ENCODE measurements at regions not wholly inside any gene's neighbourhood (a gene's known extent, or its start where the extent isn't known, plus 50 kb on each side); places are given as distances from the start of the nearest gene placed in this dataset.

DNA sequence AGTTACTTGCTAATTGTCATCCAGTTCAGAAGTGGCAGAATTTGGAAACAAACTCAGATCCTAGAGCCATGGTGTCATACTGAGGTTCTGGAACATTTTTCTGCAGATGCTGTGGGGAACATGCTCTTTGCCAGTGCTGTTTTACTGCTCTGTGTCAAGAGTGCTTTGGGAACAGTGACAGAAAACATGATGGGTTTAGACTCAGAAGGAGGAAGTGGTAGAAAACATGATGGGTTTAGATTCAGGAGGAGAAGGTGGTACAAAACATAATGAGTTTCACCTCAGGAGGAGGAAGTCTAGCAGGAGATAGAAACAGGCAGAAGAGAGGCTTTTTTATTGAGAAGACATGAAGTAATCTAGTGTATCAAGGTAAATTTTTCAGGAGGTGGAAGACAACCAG, 815.5 kb downstream of the DHX35 start:
- DNase-seq (ENCODE audit: low read depth) = no peak
- TF ChIP-seq, protein P1, sequence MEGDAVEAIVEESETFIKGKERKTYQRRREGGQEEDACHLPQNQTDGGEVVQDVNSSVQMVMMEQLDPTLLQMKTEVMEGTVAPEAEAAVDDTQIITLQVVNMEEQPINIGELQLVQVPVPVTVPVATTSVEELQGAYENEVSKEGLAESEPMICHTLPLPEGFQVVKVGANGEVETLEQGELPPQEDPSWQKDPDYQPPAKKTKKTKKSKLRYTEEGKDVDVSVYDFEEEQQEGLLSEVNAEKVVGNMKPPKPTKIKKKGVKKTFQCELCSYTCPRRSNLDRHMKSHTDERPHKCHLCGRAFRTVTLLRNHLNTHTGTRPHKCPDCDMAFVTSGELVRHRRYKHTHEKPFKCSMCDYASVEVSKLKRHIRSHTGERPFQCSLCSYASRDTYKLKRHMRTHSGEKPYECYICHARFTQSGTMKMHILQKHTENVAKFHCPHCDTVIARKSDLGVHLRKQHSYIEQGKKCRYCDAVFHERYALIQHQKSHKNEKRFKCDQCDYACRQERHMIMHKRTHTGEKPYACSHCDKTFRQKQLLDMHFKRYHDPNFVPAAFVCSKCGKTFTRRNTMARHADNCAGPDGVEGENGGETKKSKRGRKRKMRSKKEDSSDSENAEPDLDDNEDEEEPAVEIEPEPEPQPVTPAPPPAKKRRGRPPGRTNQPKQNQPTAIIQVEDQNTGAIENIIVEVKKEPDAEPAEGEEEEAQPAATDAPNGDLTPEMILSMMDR (IDR thresholded peaks at IDR 0.05; ENCODE audit: control insufficient read depth, extremely low read depth, insufficient read depth) = no peak

DNA sequence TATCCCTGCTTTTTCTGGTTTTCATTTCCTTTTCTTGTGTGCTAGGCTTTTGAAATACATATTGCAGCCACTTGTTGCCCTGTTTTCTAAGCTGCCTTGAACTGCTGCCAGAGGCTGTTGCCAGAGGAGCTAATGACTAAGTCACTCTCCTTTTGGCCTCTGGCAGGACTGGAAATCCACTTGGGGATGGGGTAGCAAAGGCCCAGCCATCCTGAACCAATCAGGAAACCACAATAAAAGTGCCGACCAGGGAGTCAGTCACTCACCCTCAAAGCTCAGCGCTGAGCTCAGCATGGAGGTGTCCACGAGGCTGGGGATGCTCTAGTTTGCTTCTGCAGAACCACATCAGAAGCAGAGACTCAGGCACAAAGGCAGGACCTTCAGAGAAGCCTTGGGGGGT, 813.0 kb downstream of the DHX35 start:
- TF ChIP-seq, protein P1 (IDR thresholded peaks at IDR 0.05; ENCODE audit: control insufficient read depth, extremely low read depth, insufficient read depth) = no peak
- no peak overlapping the region for H3K4me3 ChIP-seq (ENCODE audit: low read depth, low read length)
- no peak for DNase-seq (ENCODE audit: low read depth)

More for the DNA sequence above, 815.5 kb downstream of the DHX35 start:
- H3K4me3 ChIP-seq (ENCODE audit: low read depth, low read length) = no peak overlapping the region

DNA sequence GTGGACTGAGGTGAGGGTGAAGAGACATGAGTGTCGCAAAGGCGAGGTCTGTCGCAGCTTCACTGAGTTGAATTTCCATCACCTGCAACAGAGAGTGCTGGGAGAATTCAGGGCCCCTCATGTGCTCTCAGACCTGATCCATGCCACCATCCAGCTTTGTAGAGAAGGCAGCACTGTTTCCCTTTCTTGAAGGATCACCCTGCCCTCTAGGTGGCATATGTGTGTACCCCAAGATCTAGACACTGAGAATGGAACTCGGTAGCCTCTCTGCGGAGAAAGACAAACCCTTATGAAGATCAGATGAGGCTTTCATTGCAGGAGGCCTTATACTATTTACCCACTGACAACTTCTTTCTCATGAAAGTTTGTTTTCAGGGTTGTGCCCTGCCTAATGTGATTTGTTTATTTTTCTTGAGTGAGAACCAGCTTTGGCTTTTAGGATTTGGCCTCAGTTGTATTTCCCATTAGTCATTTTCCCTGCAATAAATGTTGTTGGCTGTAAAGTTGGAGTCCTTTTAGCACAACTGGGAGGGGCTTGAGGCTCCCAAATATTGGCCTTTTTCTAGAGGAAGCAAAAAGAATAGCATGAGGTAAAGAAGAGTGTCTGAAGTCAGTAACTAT, 811.3 kb downstream of the DHX35 start:
- TF ChIP-seq, protein P1 (IDR thresholded peaks at IDR 0.05; ENCODE audit: control insufficient read depth, extremely low read depth, insufficient read depth) = peak; percentile 30
- no peak for DNase-seq (ENCODE audit: low read depth)
- no peak overlapping the region for H3K4me3 ChIP-seq (ENCODE audit: low read depth, low read length)

DNA sequence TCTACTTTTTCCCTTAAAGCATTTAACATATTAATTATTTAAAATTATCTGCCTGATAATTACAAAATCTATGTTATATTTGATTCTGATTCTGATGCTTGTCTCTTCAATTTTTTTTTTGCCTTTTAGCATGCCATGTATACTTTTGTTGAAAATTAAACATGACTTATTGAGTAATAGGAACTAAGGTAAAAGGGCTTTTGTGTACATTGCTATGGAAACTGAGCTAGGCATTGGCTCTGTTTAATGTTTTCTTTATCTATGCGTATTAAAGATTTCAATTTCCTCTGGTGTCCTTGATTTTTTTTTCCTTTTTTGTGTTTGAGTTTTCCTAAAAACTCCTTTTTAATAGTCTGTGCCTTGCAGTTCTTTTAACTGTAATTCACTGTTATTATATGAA, 805.2 kb downstream of the DHX35 start:
- TF ChIP-seq, protein P1 (IDR thresholded peaks at IDR 0.05; ENCODE audit: control insufficient read depth, extremely low read depth, insufficient read depth) = no peak
- DNase-seq (ENCODE audit: low read depth) = no peak
- no peak overlapping the region for H3K4me3 ChIP-seq (ENCODE audit: low read depth, low read length)

DNA sequence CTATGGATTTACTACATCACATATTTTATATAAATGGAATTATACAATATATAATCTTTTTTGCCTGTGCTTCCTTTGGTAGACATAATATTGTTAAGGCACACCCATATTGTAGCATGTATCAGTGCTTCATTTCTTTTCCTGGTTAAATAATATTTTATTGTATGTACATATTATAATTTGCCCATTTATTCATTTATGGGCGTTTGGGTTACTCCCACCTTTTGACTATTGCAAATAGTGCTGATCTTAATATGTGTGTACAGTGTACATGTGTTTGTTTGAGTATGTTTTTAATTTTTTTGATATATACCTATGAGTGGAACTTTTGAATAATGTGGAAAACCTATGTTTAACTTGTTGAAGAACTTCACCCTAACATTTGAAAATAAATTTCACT, 804.2 kb downstream of the DHX35 start:
- TF ChIP-seq, protein P1 (IDR thresholded peaks at IDR 0.05; ENCODE audit: control insufficient read depth, extremely low read depth, insufficient read depth) = no peak
- no peak overlapping the region for H3K4me3 ChIP-seq (ENCODE audit: low read depth, low read length)
- DNase-seq (ENCODE audit: low read depth) = no peak

DNA sequence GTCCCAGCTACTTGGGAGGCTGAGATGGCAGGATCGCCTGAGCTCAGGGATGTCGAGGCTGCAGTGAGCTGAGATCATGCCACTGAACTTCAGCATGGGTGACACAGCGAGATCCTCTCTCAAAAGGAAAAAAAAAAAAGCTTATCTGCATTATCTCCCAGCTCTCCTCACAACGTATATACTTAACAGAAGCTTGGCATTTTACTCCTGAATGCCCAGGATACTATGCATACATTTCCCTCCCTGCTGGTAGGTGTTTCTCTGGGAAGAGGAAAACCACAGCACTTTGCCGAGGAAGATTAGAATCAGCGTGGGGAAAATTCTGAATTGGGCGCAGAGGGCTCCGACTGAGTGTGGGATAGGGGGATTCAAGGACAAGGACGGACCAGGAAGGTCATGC, 800.6 kb downstream of the DHX35 start:
- no peak overlapping the region for H3K4me3 ChIP-seq (ENCODE audit: low read depth, low read length)
- TF ChIP-seq, protein P1 (IDR thresholded peaks at IDR 0.05; ENCODE audit: control insufficient read depth, extremely low read depth, insufficient read depth) = no peak
- no peak for DNase-seq (ENCODE audit: low read depth)

DNA sequence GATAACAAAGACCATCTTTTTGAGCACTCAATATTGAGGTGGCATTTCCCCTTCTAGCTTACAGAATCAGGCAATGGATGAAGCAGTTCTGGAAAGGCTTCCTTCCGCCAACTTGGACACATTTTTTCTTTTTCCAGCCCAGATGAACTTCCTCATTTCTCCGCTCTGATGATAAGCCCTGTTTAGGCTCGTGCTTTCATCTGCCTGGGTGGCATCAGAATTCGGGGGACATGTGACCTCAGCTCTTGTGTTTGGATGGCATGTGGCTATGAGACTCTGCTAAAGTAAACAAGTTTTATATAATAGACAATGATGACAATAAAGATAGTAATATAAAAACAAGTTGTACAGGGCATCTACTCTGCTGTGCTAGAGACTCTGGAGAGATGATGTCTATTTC, 796.7 kb downstream of the DHX35 start:
- peak; percentile 43 for DNase-seq (ENCODE audit: low read depth)
- no peak overlapping the region for H3K4me3 ChIP-seq (ENCODE audit: low read depth, low read length)
- TF ChIP-seq, protein P1 (IDR thresholded peaks at IDR 0.05; ENCODE audit: control insufficient read depth, extremely low read depth, insufficient read depth) = no peak
